Brain microvascular endothelial cell (primary cell): ENCODE measurements at regions not wholly inside any gene's neighbourhood (a gene's known extent, or its start where the extent isn't known, plus 50 kb on each side); places are given as distances from the start of the nearest gene placed in this dataset.

Experiments used
- DNase-seq: peaks from one replicate; pipeline ENCODE4 v3.0.0-alpha.2; 2020
- H3K27ac ChIP-seq: fragments of 250-450 bp; sonication (Bioruptor Pico); 2 replicates; pipeline ENCODE4 v1.5.1; 2020; ENCODE audit warnings: mild to moderate bottlenecking, moderate library complexity
- H3K27me3 ChIP-seq: fragments of 250-450 bp; sonication (Bioruptor Pico); replicated peaks from 2 replicates; pipeline ENCODE4 v1.5.1; 2020; ENCODE audit warnings: mild to moderate bottlenecking
- H3K36me3 ChIP-seq: fragments of 250-450 bp; sonication (Bioruptor Pico); replicated peaks from 2 replicates; pipeline ENCODE4 v1.5.1; 2020; ENCODE audit warnings: mild to moderate bottlenecking
- H3K4me3 ChIP-seq: 2 replicates; pipeline ENCODE4 v1.5.1; 2011; ENCODE audit warnings: low read depth, mild to moderate bottlenecking, control low read depth, low read length, moderate library complexity
- CTCF ChIP-seq: IDR thresholded peaks from 2 replicates; pipeline ENCODE4 v1.5.1; 2011; ENCODE audit warnings: low read depth, mild to moderate bottlenecking, moderate library complexity, low read length, control low read depth, inconsistent platforms; ENCODE audit errors: missing control alignments
- in situ Hi-C: cut with HindIII; loops from 2 replicates; pipeline ENCODE4 v1.10.0; 2017; ENCODE audit warnings: low sequenced_read_pairs, low pct_ligation_motif_present

- no peak for DNase-seq
- no peak overlapping the region for H3K27ac ChIP-seq
- in situ Hi-C loops, result no loop called here
- TF ChIP-seq CTCF, result no peak
- H3K36me3 ChIP-seq, result no peaks in the 10 kb centered on the region
- no peak overlapping the region for H3K4me3 ChIP-seq
- H3K27me3 ChIP-seq, result no peaks in the 10 kb centered on the region
Measured at GRCh38 chr5:8628521-8628920, 759.6 kb downstream of the MTRR start.

- Histone ChIP-seq H3K4me3 (no peak overlapping the region), H3K27ac (peak overlapping the region; percentile 60), H3K36me3 (no peaks in the 10 kb centered on the region), H3K27me3 (no peaks in the 10 kb centered on the region)
- no peak for TF ChIP-seq CTCF
- no peak for DNase-seq
- in situ Hi-C loops, result no loop called here
Measured at GRCh38 chr5:8633259-8633658, 764.3 kb downstream of the MTRR start.

- Histone ChIP-seq H3K4me3 (no peak overlapping the region), H3K27me3 (no peaks in the 10 kb centered on the region), H3K36me3 (no peaks in the 10 kb centered on the region), H3K27ac (peak overlapping the region; percentile 60)
- no peak for TF ChIP-seq CTCF
- peak; percentile 47 for DNase-seq
- in situ Hi-C loops, result no loop called here
Measured at GRCh38 chr5:8633696-8634095, 764.7 kb downstream of the MTRR start.

- TF ChIP-seq CTCF, result no peak
- Histone ChIP-seq H3K36me3 (no peaks in the 10 kb centered on the region), H3K27ac (peak overlapping the region; percentile 41), H3K4me3 (no peak overlapping the region), H3K27me3 (no peaks in the 10 kb centered on the region)
- DNase-seq, result no peak
- in situ Hi-C loops, result no loop called here
Measured at GRCh38 chr5:8634219-8634618, 765.3 kb downstream of the MTRR start.

- no peak for TF ChIP-seq CTCF
- H3K27me3 ChIP-seq, result no peaks in the 10 kb centered on the region
- in situ Hi-C loops, result no loop called here
- DNase-seq, result no peak
- H3K36me3 ChIP-seq, result no peaks in the 10 kb centered on the region
- no peak overlapping the region for H3K4me3 ChIP-seq
- no peak overlapping the region for H3K27ac ChIP-seq
Measured at GRCh38 chr5:8641786-8642505, 773.0 kb downstream of the MTRR start.

- DNase-seq, result no peak
- Histone ChIP-seq H3K4me3 (no peak overlapping the region), H3K27me3 (no peaks in the 10 kb centered on the region), H3K36me3 (no peaks in the 10 kb centered on the region), H3K27ac (no peak overlapping the region)
- TF ChIP-seq CTCF, result no peak
- in situ Hi-C loops, result no loop called here
Measured at GRCh38 chr5:8644377-8644776, 775.4 kb downstream of the MTRR start.
